ENCODE measurements at regions not wholly inside any gene's neighbourhood (a gene's known extent, or its start where the extent isn't known, plus 50 kb on each side); places are given as distances from the start of the nearest gene placed in this dataset.

- TF ChIP-seq EZH2 (IDR thresholded peaks at IDR 0.05; ENCODE audit: borderline replicate concordance, control insufficient read depth, low read depth, low read length) (no peak), CHD2 (IDR thresholded peaks at IDR 0.05; ENCODE audit: borderline replicate concordance, low read depth, low read length) (no peak), TAF1 (IDR thresholded peaks at IDR 0.05; ENCODE audit: borderline replicate concordance, low read depth, low read length) (no peak), NFYB (IDR thresholded peaks at IDR 0.05; ENCODE audit: insufficient read depth, low read depth, low read length) (no peak), SIX5 (IDR thresholded peaks at IDR 0.05; ENCODE audit: low read depth, low read length, severe bottlenecking) (no peak), EGR1 (IDR thresholded peaks at IDR 0.05; ENCODE audit: borderline replicate concordance in 1 of 2, low read depth in 2 of 2, low read length in 2 of 2) (no peak)
- TF ChIP-seq, protein P1, sequence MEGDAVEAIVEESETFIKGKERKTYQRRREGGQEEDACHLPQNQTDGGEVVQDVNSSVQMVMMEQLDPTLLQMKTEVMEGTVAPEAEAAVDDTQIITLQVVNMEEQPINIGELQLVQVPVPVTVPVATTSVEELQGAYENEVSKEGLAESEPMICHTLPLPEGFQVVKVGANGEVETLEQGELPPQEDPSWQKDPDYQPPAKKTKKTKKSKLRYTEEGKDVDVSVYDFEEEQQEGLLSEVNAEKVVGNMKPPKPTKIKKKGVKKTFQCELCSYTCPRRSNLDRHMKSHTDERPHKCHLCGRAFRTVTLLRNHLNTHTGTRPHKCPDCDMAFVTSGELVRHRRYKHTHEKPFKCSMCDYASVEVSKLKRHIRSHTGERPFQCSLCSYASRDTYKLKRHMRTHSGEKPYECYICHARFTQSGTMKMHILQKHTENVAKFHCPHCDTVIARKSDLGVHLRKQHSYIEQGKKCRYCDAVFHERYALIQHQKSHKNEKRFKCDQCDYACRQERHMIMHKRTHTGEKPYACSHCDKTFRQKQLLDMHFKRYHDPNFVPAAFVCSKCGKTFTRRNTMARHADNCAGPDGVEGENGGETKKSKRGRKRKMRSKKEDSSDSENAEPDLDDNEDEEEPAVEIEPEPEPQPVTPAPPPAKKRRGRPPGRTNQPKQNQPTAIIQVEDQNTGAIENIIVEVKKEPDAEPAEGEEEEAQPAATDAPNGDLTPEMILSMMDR (IDR thresholded peaks at IDR 0.05 in 2 of 3, conservative IDR thresholded peaks at IDR 0.05 in 1 of 3; ENCODE audit: control insufficient read depth in 2 of 3, extremely low read depth in 1 of 3, insufficient read depth in 1 of 3, low read depth in 3 of 3, low read length in 3 of 3) = no peak
- TF ChIP-seq, protein P2, sequence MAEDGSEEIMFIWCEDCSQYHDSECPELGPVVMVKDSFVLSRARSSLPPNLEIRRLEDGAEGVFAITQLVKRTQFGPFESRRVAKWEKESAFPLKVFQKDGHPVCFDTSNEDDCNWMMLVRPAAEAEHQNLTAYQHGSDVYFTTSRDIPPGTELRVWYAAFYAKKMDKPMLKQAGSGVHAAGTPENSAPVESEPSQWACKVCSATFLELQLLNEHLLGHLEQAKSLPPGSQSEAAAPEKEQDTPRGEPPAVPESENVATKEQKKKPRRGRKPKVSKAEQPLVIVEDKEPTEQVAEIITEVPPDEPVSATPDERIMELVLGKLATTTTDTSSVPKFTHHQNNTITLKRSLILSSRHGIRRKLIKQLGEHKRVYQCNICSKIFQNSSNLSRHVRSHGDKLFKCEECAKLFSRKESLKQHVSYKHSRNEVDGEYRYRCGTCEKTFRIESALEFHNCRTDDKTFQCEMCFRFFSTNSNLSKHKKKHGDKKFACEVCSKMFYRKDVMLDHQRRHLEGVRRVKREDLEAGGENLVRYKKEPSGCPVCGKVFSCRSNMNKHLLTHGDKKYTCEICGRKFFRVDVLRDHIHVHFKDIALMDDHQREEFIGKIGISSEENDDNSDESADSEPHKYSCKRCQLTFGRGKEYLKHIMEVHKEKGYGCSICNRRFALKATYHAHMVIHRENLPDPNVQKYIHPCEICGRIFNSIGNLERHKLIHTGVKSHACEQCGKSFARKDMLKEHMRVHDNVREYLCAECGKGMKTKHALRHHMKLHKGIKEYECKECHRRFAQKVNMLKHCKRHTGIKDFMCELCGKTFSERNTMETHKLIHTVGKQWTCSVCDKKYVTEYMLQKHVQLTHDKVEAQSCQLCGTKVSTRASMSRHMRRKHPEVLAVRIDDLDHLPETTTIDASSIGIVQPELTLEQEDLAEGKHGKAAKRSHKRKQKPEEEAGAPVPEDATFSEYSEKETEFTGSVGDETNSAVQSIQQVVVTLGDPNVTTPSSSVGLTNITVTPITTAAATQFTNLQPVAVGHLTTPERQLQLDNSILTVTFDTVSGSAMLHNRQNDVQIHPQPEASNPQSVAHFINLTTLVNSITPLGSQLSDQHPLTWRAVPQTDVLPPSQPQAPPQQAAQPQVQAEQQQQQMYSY (CRISPR knock-in tag; IDR thresholded peaks at IDR 0.05) = no peak
Measured at GRCh38 chr5:21685522-21685921, 1167.6 kb downstream of the CDH12 start.

All from GM12878 (cell line).